Hepatocyte (in vitro differentiated cells): ENCODE measurements at regions not wholly inside any gene's neighbourhood (a gene's known extent, or its start where the extent isn't known, plus 50 kb on each side); places are given as distances from the start of the nearest gene placed in this dataset.

Source experiments
- DNase-seq: peaks from one replicate; pipeline ENCODE4 v3.0.0-alpha.2; 2016; ENCODE audit warnings: low spot score
- H2AFZ ChIP-seq: fragments of 200-600 bp; sonication (generic); 2 replicates; pipeline ENCODE4 v1.6.0; 2016; ENCODE audit warnings: antibody characterized with exemption, mild to moderate bottlenecking
- H3K27ac ChIP-seq: fragments of 200-600 bp; sonication (generic); 2 replicates; pipeline ENCODE4 v1.5.1; 2016; ENCODE audit warnings: mild to moderate bottlenecking
- H3K27me3 ChIP-seq: fragments of 200-600 bp; sonication (generic); 2 replicates; pipeline ENCODE4 v1.6.1; 2016
- H3K36me3 ChIP-seq: fragments of 200-600 bp; sonication (generic); replicated peaks from 2 replicates; pipeline ENCODE4 v1.5.1; 2016; ENCODE audit warnings: low read depth; ENCODE audit not compliant: insufficient read depth
- H3K4me1 ChIP-seq: fragments of 200-600 bp; sonication (generic); 2 replicates; pipeline ENCODE4 v1.5.1; 2016; ENCODE audit warnings: mild to moderate bottlenecking, moderate library complexity; ENCODE audit not compliant: insufficient read depth
- H3K4me2 ChIP-seq: fragments of 200-600 bp; sonication (generic); 2 replicates; pipeline ENCODE4 v1.6.0; 2016
- H3K4me3 ChIP-seq: fragments of 200-600 bp; sonication (generic); 2 replicates; pipeline ENCODE4 v1.5.1; 2016; ENCODE audit warnings: mild to moderate bottlenecking
- H3K79me2 ChIP-seq: fragments of 200-600 bp; sonication (generic); 2 replicates; pipeline ENCODE4 v1.6.0; 2017; ENCODE audit warnings: mild to moderate bottlenecking
- H3K9me2 ChIP-seq: fragments of 200-600 bp; sonication (generic); replicated peaks from 2 replicates; pipeline ENCODE4 v1.6.0; 2017; ENCODE audit warnings: mild to moderate bottlenecking; ENCODE audit not compliant: insufficient read depth
- H3K9me3 ChIP-seq: fragments of 200-600 bp; sonication (generic); 2 replicates; pipeline ENCODE4 v1.5.1; 2016; ENCODE audit warnings: low read depth, mild to moderate bottlenecking
- H4K20me1 ChIP-seq: fragments of 200-600 bp; sonication (generic); 2 replicates; pipeline ENCODE4 v1.6.0; 2016; ENCODE audit warnings: mild to moderate bottlenecking; ENCODE audit not compliant: insufficient read depth, poor library complexity, severe bottlenecking
- EZH2 ChIP-seq: fragments of 200-600 bp; sonication (generic); IDR thresholded peaks from 2 replicates; pipeline ENCODE4 v1.6.1; 2016; ENCODE audit warnings: antibody characterized with exemption, mild to moderate bottlenecking, borderline replicate concordance
- EZH2phosphoT487 ChIP-seq: fragments of 200-600 bp; sonication (generic); IDR thresholded peaks from one replicate; pipeline ENCODE4 v1.6.1; 2018; ENCODE audit warnings: antibody characterized with exemption, mild to moderate bottlenecking, low read depth, moderate library complexity; ENCODE audit not compliant: unreplicated experiment, severe bottlenecking
- WGBS: methylation state at CpG from one replicate; pipeline ENCODE4 v1.1.6; 2016; ENCODE audit warnings: low lambda C conversion rate; ENCODE audit errors: missing lambda C conversion rate; 5-methylcytosine and 5-hydroxymethylcytosine counted together
- TF ChIP-seq, protein P1 (sequence below): fragments of 200-600 bp; sonication (generic); IDR thresholded peaks from 2 replicates; pipeline ENCODE4 v1.5.1; 2016; ENCODE audit warnings: antibody characterized with exemption, mild to moderate bottlenecking; ENCODE audit not compliant: poor library complexity

DNA sequence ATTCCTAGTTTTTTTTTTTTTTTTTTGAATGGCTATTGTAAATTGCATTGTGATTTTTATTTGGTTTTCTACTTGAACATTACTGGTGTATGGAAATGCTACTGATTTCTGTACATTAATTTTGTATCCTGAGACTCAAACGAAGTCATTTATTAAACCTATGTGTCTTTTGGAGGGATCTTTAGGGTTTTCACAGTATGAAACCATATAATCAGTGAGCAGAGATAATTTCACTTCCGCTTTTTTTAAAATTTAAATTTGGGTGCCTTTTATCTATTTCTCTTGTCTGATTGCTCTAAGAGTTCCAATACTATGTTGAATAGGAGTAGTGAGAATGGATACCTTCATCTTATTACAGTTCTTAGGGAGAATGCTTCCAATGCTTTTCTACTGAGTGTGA is 102.7 kb downstream of the ZWINT start:
- TF ChIP-seq EZH2phosphoT487 (no peak), EZH2 (no peak)
- TF ChIP-seq, protein P1, sequence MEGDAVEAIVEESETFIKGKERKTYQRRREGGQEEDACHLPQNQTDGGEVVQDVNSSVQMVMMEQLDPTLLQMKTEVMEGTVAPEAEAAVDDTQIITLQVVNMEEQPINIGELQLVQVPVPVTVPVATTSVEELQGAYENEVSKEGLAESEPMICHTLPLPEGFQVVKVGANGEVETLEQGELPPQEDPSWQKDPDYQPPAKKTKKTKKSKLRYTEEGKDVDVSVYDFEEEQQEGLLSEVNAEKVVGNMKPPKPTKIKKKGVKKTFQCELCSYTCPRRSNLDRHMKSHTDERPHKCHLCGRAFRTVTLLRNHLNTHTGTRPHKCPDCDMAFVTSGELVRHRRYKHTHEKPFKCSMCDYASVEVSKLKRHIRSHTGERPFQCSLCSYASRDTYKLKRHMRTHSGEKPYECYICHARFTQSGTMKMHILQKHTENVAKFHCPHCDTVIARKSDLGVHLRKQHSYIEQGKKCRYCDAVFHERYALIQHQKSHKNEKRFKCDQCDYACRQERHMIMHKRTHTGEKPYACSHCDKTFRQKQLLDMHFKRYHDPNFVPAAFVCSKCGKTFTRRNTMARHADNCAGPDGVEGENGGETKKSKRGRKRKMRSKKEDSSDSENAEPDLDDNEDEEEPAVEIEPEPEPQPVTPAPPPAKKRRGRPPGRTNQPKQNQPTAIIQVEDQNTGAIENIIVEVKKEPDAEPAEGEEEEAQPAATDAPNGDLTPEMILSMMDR = no peak
- no peak overlapping the region for H2AFZ ChIP-seq
- H3K36me3 ChIP-seq = no peaks in the 10 kb centered on the region
- no peaks in the 10 kb centered on the region for H3K9me2 ChIP-seq
- H4K20me1 ChIP-seq = no peaks in the 10 kb centered on the region
- H3K9me3 ChIP-seq = no peaks in the 10 kb centered on the region
- H3K4me2 ChIP-seq = no peak overlapping the region
- no peaks in the 10 kb centered on the region for H3K4me1 ChIP-seq
- no peak for DNase-seq
- H3K27ac ChIP-seq = no peak overlapping the region
- H3K4me3 ChIP-seq = no peak overlapping the region
- no peaks in the 10 kb centered on the region for H3K27me3 ChIP-seq
- 71% methylated on average over 2 of the region's 2 CpGs for WGBS
- no peaks in the 10 kb centered on the region for H3K79me2 ChIP-seq

DNA sequence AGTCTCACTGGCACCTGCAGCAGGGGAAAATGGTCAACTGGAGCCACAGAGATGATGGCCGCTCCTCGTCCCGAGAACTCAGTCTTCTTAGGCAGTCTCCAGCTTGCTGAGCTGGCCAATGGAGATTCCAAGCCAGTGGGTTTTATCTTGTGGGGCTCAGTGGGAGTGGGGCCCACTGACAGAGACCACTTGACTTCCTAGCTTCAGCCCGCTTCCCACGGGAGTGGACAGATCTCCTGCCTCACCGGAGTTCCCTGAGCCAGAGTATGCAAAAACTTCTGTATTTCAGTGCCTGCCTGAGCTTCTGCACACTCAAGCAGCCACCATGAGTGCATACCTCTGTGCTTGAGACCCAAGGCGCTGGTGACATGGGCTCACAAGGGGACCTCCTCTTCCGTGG is 105.8 kb downstream of the ZWINT start:
- H3K4me1 ChIP-seq = no peaks in the 10 kb centered on the region
- DNase-seq = no peak
- no peaks in the 10 kb centered on the region for H3K27me3 ChIP-seq
- WGBS = 90% methylated on average over 8 of the region's 8 CpGs
- H3K79me2 ChIP-seq = no peaks in the 10 kb centered on the region
- TF ChIP-seq EZH2phosphoT487 (no peak), EZH2 (no peak)
- no peaks in the 10 kb centered on the region for H4K20me1 ChIP-seq
- no peaks in the 10 kb centered on the region for H3K36me3 ChIP-seq
- no peak overlapping the region for H3K27ac ChIP-seq
- no peak overlapping the region for H2AFZ ChIP-seq
- no peaks in the 10 kb centered on the region for H3K9me3 ChIP-seq
- no peak overlapping the region for H3K4me3 ChIP-seq
- no peaks in the 10 kb centered on the region for H3K9me2 ChIP-seq
- no peak overlapping the region for H3K4me2 ChIP-seq

- Histone ChIP-seq H4K20me1 (no peaks in the 10 kb centered on the region), H3K36me3 (no peaks in the 10 kb centered on the region), H2AFZ (no peak overlapping the region), H3K4me3 (no peak overlapping the region), H3K4me2 (no peak overlapping the region), H3K9me3 (no peaks in the 10 kb centered on the region), H3K4me1 (no peaks in the 10 kb centered on the region), H3K9me2 (peaks cover 4% of the 10 kb centered on the region), H3K27me3 (no peaks in the 10 kb centered on the region), H3K79me2 (no peaks in the 10 kb centered on the region), H3K27ac (no peak overlapping the region)
- 81% methylated on average over 5 of the region's 5 CpGs for WGBS
- DNase-seq = no peak
- TF ChIP-seq EZH2phosphoT487 (no peak), EZH2 (no peak)
- TF ChIP-seq, protein P1 = no peak
Measured at GRCh38 chr10:56240471-56240870, 120.6 kb downstream of the ZWINT start.

GRCh38 chr10:56231436-56231835 is 129.6 kb downstream of the ZWINT start:
- WGBS = 62% methylated on average over 5 of the region's 5 CpGs
- H3K9me2 ChIP-seq = no peaks in the 10 kb centered on the region
- no peak overlapping the region for H3K4me2 ChIP-seq
- no peaks in the 10 kb centered on the region for H3K36me3 ChIP-seq
- H3K27ac ChIP-seq = no peak overlapping the region
- H3K4me1 ChIP-seq = no peaks in the 10 kb centered on the region
- DNase-seq = no peak
- H2AFZ ChIP-seq = no peak overlapping the region
- no peaks in the 10 kb centered on the region for H3K27me3 ChIP-seq
- H3K9me3 ChIP-seq = no peaks in the 10 kb centered on the region
- H3K4me3 ChIP-seq = no peak overlapping the region
- H3K79me2 ChIP-seq = no peaks in the 10 kb centered on the region
- no peak for TF ChIP-seq EZH2phosphoT487
- no peak for TF ChIP-seq EZH2
- TF ChIP-seq, protein P1 = no peak
- no peaks in the 10 kb centered on the region for H4K20me1 ChIP-seq
